GM18868 (cell line): ENCODE measurements at regions not wholly inside any gene's neighbourhood (a gene's known extent, or its start where the extent isn't known, plus 50 kb on each side); places are given as distances from the start of the nearest gene placed in this dataset.

Source experiments
- ATAC-seq: cut with Tn5 transposase; IDR thresholded peaks from one replicate; pipeline ENCODE4 v1.9.1; 2021; ENCODE audit warnings: mild to moderate bottlenecking, moderate library complexity; ENCODE audit not compliant: unreplicated experiment

DNA sequence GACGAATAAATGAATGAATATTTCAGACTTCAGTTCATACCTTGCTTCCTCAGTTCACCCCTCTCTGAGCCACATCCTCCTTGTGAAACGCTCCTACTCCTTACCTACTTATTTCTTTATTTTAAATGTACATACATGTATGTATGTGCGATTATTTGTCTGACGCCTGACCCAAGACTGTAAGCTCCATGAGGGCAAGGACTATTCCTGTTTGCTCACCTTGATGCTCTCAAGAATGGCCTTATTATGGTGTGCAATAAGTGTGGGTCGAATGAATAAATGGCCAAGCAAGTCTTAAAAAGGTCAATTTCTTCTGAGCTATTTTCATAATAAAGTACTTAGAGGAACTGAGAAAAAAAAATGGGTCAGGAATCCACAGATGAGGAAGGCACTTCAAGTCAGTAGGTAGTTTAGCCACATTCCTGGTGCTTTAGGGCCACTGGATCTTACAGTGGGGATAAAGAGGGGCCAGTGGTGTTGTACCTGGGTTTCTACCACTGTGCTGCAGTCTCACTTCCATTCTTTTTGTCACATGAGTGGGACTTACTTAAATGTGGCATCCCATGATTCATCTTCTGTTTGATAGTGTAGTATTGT lies 74.7 kb downstream of the SDC1 start:
- ATAC-seq: no peak

DNA sequence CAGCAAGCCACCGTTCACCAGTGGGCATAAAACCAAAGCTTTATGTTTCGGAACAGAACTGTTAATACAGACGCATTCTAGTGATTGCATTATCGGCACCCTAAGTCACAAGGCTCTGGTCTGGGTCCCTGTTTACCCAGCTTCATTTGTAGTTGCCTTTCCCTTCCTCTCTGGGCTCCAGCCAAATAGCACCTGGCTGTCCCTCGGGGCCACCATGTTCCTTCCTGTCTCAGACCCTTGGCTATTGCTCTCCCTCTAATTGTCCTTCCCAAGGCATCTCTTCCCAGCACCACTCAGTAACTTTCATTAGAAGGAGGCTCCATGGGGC lies 75.3 kb downstream of the SDC1 start:
- no peak for ATAC-seq

DNA sequence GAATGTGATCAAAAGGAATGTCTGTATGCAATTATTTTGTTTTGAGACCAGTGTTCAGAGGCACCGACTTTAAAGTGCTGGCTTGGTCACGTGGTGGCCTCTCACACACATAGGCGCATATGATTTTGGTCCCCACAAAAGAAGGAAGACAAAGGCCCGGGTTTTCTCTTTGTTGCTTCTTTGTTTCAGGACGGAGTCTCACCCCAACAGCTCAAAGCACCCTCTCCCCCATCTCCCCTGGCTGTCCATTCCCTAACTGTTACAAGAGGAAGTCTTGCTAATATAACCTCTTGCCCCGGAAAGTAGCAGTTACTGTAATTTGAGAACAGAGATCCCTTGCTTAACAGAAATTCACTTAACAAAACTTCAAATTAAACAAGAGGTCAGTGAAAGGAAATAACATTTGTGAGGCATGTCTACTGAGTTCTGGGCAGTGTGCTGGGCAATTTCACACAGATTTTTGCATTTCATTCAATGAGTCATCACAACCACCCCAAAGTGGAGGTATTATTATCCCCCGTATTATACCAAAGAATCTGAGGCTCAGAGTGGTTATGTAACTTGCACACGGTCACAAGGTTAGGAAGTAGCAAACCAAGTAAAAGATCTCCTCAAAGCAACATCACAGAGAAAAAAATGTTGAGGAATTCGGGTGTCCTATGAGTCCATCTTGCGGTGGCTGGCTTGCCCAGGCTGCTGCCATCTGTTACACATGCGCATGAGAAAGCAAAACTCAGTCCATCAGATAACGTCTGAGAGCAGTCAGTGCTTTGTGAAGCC lies 75.8 kb downstream of the SDC1 start:
- no peak for ATAC-seq

DNA sequence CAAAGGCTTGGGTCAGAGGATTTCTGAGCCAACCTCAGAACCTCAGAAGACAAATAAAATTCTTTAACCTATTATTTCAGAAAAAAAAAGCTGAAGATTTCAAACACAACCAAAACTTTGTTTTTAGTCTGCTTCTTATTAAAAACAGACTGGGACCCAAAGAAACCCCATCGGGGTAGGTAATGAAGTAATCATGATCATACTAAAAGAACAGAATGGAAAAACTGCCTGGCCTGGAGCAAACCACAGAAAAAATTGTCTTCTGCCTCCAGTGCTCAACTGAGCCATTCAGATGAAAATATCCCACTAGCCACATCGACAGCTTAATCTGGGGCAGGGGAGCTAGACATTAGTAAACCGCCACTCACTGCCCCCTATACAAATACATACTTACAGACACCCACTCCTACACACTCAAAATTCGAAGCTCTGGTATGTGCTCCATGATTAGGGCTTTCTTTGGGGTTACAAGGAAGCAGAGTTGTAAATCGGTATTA lies 76.5 kb downstream of the SDC1 start:
- no peak for ATAC-seq

DNA sequence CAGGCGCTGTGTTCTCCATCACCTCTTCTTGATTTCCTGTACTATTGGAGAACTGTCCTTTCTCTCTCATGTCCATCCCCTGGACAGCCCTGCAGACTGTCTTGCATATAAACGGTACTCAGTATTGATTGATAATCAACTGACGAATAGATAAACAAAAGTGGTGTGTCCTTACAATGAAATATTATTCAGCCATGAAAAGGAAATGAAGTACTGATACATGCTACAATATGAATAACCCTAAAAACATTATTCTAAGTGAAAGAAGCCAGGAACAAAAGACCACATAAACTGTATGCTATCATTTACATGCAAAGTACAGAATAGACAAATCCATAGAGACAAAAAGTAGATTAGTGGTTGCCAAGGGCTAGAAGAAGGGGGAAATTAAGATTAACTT lies 77.6 kb downstream of the SDC1 start:
- ATAC-seq: no peak

DNA sequence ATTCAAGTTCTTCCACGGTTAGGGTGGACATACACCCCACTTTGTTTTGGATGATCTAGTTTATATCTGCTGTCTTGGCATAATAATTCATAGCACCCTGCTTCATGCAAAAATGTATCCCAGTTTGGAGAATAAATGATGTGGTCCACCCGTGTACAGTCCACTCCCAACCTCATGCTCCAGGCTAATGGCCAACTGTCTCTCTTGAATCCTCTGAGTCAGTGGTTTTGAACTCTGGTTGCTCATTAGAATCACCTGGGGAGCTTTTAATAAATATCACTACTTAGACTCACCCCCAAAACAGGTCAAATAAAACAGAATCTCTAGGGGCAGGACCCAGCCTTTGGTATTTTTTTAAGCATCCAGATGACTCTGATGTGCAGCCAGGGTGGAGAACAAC lies 78.5 kb downstream of the SDC1 start:
- no peak for ATAC-seq

DNA sequence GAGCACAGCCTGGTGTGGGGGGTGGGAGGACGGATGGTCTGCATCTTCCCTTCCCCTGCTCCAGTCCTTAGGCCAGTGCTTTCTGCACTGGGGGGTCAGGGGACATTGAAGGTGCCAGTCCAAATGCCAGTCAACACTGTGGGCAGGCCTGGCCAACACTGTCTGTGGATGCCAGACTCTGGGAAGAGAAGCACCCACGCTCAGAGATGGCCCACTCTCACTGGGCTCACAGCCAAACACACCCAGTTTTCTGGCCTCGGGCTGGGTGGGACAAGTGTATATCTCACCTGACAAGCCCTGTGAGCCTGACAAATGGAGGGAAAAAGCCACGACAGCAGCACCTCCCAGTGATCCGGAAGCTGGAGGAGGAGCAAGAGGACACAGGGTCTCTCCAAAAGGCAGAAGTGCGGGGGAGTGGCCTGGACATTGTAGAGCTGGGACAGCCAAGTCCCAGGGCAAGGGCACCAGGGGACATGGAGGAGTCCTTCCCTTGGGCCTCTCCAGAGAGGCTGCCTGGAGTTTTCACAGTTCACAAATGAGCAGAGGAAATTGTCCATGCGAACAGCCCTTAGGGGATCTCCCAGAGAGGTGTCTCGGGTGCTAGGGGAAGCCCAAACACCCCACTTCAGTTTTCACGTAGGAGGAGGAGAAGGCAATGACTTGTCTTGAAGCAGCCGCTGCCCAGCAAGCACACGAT lies 79.3 kb downstream of the SDC1 start:
- ATAC-seq: peak; percentile 87

DNA sequence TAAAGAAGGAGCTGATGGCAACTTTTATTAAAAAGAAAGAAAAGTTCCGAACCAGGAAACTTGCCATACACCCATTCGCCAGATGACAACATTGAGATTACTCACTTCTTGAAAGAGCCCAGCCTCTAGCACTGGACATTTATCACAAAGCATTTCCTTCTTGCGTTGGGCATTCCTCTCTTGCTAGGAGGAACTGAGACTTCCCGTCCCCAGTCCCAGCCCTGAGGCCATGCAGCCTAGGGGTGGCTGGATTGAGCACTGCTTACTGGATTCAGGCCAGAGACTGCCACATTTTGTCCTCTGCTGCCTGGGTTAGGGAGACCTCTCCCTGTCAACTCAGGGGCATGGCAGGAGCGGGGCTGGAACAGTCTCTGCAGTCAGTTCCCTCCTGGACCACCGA lies 80.1 kb downstream of the SDC1 start:
- no peak for ATAC-seq

DNA sequence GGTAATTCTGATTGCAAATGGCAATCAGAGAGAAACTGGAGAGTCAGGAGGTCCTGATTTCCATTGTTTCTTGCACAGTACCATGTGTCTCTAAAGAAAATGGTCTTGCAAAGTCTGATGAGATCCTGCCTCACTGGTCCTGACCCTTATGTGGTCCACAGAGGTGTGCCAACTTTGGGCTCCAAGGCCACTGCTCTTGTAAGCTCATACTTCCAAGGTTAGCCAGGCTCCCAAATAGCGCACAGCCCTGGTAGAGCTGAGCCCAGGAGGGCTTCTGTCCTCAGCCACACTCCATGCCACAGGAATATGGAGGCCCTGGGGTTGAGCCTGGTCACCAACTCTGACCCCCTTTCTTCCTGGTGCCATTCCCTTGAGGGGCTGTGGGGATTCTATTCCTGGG lies 80.7 kb downstream of the SDC1 start:
- no peak for ATAC-seq

DNA sequence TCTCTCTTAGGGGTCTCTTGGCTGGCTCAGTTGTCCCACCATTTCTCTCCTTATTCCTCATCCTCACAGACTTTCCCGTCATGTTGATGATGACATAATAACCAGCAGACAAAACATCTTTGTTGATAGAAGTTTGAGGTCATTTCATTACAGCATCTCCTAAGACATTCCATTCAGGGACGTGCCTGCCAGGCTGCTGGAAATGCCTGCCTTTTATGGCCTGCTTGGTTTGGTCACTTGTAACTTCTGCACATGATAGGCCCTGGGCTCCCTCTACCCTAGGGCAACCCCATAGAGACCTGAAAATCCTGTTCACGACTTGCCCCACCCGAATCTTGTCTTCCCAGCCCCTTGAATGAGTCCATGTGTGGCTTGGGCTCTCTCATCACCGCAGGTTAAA lies 81.7 kb downstream of the SDC1 start:
- ATAC-seq: no peak

DNA sequence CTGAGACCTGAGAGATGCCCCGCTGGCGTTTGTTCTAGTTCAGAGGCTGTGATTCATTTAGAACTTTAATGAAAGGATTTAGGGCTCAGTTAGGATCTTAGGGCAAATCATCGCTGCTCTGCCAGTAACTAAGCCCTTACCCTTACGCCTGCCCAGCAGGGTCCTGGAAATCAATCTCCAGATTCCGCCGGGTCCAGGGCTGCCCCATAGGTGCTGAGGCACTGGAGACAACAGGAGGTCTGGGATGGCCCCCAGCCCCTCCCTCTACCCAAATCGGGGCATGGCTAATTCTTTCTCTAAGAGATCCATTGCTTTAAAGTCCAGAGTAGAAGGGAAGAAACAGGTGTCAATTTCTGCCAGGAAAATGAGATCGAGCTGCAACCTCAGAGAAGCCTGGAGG lies 83.1 kb downstream of the SDC1 start:
- ATAC-seq: no peak

DNA sequence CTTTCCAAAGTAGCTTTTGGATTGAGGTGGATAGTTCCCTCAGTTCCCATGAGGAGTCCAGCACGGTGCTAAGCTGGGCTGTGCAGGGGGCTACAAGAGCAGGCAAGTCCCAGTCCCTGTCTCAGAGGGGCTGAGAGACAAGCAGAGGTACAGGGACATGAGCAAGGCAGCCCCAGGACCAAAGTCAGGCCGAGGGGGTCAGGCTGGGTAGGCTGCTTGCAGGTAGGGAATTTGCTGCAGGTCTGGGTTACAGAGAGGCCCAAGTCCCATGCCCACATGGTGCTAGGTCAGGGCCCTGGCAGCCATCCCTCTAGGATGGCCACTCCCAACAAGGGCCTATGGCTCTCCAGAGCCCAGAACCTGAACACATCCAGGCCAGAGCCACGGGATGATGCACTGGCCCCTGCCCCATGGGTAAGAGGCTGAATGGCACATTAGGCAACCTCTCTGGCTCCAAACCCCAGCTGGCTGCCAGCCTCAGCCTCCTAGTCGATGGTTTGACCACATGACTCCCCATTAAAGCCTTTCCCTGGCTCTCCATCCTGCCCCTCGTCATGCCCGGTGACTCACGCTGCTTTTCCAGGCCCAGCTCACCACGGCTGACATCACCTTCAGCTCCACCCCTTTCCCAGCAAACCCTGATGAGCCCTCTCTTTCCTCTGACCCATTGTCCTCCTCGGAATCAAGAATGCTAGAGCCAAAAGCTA lies 83.7 kb downstream of the SDC1 start:
- no peak for ATAC-seq

DNA sequence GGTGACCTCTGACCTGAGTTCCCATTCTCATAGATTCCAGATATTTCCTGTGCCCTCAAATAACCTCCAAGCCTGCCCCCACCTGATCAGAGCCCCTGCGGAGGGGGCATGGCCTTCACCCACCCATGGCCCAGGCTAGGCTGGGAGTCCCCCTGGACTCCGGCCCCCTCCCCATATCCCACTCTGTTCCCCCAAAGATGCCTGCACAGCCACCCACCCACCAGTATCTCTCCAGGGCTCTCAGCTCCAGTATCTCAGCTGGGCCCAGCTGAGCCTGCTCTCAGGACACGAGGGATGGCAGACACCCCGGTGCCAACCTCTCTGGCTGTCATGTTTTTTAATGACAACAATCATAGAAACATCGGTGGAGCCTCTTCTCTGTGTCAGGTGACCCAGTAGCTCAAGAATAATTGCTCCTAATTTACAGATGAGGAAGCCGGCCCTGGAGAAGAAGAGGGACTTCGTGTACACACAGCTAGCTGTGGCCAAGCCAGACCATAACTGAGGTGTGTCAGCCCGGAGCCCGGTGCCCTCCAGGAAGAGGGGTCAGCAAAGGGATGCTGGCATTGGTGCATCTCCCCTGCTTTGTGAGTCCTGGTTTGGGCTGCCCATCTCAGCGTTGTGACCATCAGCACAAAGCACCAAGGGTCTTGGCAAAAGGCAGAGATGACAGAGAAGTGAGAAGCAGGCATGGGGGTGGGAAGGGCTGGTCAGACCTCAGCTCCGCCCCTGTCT lies 84.4 kb downstream of the SDC1 start:
- ATAC-seq: no peak

DNA sequence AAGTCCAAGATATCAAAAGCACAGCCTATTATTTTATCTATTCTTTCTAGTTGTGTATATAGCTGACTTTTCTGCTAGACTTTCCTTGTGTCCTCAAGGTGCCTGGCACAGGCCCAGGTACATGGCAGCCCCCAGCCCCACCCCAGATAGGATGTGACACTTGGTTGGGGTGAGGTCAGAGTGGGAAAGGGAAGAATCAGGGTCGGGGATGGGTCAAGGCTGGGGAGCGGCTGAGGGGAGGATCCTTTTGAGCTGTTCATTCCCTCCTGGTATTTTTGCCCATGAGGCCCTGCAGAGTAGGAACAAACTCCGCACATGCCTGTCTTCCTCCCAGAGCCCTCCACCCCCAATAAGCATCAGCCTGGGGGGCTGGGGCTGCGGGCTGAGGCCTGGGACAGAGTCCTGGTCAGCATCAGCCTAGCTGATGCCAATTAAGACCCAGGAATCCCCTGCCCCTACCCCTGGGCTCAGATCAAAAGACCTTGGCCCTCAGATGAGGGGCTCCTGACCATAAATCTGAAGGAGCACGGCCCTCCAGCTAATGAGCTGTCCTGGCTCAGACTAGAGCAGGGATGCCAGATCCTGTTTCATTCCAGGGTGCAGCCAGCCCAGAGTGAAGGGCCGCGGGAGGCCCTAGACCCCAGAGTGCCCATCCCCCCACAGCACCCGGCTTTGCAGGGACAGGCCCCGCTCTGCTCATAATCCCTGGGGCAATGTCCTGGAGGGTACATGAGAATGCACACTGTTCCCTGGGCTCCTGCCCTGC lies 85.3 kb downstream of the SDC1 start:
- ATAC-seq: no peak

DNA sequence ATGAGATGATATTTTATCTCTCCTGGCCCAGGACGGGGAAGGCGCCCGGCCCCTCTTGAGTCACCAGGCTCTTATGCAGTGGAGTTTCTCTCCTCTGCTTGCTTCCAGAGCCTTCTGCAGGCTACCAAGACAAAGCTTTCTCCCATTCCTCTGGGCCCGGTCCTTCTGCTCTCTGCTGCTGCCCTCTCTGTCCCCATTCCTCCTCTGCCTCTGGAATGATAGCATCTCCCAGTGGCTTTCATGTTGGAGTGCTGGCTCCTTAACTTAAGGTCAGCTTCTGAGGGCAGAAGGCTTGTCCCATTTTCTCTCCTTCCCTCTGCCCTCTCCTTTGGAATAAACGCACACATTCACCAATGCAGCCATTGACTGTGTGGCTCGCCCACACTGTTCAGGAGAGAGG lies 86.2 kb downstream of the SDC1 start:
- ATAC-seq: no peak

DNA sequence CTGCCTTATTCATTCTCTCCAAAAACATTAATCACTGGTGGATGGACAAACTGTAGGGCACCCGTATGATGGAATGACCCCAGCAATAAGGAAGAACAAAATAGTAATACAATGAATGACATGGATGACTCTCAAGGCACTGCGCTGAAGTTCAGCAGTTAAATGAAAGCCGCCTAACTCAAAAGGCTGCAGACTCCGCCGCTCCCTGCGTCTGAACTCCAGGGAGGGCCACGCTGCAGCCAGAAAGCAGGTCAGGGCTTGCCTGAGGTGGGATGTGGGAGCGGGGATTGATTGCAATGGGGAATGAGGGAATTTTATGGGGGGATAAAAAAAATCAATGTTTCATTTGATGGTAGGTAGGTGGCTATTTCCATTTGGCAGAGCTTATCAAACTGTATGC lies 86.5 kb upstream of the LAPTM4A start:
- ATAC-seq: no peak

DNA sequence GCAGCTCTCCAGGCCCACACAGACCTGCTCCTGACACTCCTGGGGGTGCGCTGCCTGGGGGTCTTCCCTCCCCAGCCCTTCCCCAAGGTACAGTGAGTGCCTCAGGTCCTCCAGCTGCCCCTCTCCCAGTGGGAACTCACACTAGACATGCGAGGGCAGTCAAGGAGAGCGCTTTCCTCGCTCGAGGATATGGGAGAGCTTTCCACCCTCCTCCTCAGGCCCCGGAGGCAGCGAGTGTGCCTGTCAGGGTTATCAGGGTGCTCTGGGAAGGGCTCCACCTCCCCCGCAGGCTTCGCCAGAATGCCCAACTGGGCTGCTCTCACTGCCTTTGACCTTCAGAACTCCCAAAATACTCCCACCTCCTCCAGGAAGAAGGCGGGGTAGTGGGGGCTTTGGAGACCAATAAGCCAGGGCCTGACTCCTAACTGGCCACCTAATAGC lies 85.7 kb upstream of the LAPTM4A start:
- no peak for ATAC-seq

DNA sequence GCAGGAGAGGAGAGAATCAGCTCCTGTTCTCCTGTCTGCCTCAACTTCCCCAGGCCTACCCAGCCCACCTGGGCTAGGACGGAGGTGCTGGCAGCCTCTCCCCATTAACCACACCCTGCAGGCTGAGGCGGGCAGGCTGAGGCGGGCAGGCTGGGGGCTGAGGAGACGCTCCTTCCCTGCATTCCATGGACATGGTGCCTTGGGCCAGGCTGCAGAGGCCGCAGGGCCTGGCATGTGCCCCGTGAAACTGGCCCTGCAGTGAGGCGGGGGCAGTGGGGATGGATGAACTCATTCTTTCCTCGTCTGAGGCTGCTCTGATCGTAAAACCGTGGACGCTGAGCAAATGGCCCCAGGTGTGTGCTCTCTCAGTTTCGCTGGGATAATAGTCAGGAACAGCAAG lies 84.7 kb upstream of the LAPTM4A start:
- no peak for ATAC-seq

DNA sequence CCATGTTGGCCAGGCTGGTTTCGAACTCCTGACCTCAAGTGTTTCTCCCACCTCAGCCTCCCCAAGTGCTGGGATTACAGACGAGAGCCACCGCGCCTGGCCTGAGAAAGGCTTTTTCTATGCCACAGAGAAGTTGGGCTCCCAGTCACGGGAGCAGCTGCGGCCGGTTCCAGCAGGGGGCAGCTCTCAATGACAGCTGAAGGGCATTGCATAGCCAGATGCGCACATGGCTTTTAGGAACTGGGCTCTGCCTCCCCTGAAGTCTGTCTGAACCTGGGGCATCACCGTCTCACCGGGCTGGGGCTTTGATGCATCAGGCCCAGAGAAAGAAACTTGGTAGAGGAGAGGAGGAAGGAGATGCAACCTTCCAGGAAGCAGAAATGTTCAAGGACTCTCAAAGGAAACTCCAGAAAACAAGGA lies 84.2 kb upstream of the LAPTM4A start:
- ATAC-seq: peak; percentile 99

DNA sequence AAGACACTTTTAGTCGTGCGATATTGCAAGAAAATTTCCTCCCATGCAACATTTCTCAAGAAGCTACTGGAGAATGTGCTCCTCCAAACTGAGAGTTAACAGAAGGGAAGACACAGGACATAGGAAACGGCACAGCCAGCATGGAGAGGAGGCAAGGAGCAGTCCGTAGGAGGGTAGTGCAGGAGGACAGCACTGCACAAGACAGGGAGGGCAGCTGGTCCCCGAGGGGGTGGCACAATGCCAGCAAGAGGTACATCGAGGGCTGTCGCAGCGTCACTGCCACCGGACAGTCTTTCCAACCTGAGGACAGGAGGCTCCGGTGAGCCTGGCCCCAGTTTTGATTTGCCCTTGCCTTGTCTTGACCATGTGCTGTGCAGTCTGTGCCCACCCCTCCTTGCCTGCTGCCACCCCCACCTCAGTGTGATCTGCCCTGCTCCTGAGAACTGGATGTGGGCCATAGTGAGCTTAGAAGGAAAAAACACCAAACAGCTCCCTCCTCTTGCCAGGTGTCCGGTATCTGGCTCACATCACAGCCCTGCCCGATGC lies 81.6 kb upstream of the LAPTM4A start:
- no peak for ATAC-seq
